GM18519 (cell line): ENCODE measurements at regions not wholly inside any gene's neighbourhood (a gene's known extent, or its start where the extent isn't known, plus 50 kb on each side); places are given as distances from the start of the nearest gene placed in this dataset.
"Not testable (repeated sequence)": the region's sequence is repeated elsewhere in the genome, so short reads cannot be mapped to it uniquely, and the experiment has no call there.

Source experiments
- ATAC-seq: cut with Tn5 transposase; IDR thresholded peaks from one replicate; pipeline ENCODE4 v1.9.1; 2021; ENCODE audit warnings: mild to moderate bottlenecking, moderate library complexity; ENCODE audit not compliant: unreplicated experiment, low FRiP score

GRCh38 chr12:78568321-78569020 lies 296.1 kb upstream of the SYT1 start:
- ATAC-seq, result no peak

- ATAC-seq, result no peak
Measured at GRCh38 chr12:78571953-78572352, 292.6 kb upstream of the SYT1 start.

DNA sequence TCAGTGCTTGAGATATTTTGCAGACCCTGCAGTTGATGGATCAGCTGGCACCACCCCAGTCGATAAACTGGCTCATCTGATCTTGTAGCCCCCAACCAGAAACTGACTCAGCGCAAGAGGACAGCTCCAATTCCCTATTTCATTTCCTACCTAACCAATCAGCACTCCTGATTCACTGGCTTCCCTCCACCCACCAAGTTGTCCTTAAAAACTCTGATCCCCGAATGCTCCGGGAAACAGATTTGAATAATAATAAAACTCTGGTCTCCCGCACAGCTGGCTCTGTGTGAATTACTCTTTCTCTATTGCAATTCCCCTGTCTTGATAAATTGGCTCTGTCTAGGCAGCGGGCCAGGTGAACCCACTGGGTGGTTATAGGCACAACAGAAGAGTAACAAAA lies 289.4 kb upstream of the SYT1 start:
- not testable (repeated sequence) for ATAC-seq

DNA sequence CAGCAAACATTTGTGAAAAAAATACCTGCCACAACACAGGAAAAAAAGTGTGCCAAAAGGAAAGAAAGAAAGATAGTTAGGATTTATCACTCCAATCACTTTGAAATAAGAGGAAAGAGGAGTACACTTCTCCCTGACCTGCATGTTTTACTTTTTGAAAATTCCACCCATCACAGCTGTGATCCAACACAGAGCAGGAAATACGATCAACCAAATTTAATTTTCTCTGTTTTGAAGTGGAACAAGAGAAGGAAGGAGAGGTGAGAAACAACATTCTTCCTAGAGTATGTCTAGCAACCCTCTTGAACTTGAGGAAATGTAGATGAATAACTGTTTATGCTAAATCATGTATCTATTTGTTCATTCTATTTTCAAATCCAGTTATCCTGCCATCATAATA lies 284.7 kb upstream of the SYT1 start:
- ATAC-seq, result no peak

DNA sequence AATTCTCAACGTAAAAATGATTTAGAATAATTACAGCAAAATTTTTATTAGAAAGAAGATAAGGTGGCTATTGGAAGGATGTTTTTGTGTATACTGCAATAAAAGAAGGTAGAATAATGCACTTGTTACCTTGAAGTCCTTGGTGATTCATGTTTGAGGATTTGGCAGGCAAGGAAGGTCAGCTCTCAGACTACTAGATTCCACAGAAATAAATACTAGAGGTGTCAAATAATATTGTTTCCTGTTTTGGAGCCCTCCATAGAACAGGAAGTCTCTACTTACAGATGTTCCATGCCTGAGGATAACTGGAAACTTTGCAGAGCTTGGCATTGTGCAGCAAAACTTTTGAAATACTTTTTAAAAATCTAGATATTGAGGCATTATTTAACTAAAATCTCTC lies 284.3 kb upstream of the SYT1 start:
- ATAC-seq, result no peak

GRCh38 chr12:78584695-78585094 lies 279.9 kb upstream of the SYT1 start:
- ATAC-seq, result no peak

GRCh38 chr12:78585132-78585531 lies 279.4 kb upstream of the SYT1 start:
- no peak for ATAC-seq

DNA sequence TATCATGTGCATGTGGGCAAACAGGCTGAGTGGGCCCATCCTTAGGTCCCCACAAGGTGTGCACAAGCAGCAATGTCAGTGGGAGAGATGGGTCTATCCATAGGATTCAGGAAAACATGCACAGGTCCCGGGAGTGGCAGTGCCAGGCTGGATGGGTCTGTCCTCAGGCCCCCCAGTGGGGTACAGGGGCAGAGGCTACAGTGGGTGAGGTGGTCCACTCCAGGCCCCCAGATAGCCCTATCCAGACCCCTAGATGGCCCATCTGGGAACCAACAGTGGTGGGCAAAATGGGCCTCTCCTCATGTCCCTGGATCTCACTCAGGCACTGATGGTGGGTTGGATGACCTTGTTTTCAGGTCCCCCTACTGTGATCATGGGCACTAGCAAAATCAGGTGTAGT lies 277.8 kb upstream of the SYT1 start:
- ATAC-seq, result no peak

GRCh38 chr12:78599366-78599765 lies 265.2 kb upstream of the SYT1 start:
- ATAC-seq, result no peak

DNA sequence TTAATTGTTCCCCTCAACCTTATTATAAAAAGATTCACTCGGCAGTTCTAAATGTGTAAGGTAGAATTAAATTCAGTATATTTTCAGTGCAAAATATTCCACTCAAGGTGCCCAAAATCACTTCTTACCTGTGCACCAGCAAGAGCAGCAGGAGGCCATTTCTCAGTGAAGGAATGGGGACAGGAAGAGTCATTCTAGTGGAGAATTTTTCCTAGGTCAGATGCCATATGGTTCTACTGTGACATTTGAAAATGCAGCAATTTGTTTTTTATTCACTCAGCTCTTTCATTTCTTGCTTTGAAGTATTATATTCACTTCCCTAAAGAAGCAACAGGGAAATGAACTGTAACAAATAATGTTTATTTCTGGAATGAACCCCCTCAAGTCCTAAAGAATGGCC lies 264.0 kb upstream of the SYT1 start:
- ATAC-seq, result no peak

DNA sequence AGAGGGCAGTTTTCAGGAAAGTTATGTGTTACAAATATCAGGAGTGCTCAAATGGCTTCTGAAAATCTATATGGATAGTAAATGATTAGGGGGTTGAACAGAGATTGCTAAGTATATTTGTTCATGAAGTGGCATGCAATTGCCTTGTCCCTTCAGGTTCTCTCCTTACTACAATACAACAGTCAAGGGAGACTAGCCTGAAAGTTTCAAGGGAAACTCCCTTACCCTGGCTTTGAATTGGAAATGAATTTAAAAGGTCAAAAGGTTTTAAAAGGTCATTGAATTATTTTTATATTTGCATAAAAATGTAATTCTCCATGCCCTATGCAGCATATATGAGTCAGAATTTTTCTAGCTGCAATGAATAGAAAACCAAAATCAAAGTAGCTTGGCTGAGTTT lies 253.1 kb upstream of the SYT1 start:
- no peak for ATAC-seq

- no peak for ATAC-seq
Measured at GRCh38 chr12:78612190-78612589, 252.4 kb upstream of the SYT1 start.

DNA sequence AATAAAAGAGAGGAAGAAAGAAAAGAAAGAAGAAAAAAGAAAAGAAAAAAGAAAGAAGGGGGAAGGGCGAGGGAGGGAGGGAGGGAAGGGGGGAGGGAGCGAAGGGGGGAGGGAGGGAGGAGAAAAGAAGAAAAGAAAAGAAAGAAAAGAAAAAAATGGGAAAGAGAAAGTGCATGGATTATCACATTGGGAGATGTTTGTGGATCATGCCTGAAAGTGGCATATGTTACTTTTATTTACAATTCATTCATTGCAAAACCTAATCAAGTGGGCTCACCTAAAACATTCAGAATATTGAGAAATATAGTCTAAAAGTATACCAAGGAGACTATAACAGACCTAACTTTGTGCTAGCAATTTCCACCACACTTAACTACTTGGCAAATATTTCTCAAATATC lies 246.9 kb upstream of the SYT1 start:
- no peak for ATAC-seq

DNA sequence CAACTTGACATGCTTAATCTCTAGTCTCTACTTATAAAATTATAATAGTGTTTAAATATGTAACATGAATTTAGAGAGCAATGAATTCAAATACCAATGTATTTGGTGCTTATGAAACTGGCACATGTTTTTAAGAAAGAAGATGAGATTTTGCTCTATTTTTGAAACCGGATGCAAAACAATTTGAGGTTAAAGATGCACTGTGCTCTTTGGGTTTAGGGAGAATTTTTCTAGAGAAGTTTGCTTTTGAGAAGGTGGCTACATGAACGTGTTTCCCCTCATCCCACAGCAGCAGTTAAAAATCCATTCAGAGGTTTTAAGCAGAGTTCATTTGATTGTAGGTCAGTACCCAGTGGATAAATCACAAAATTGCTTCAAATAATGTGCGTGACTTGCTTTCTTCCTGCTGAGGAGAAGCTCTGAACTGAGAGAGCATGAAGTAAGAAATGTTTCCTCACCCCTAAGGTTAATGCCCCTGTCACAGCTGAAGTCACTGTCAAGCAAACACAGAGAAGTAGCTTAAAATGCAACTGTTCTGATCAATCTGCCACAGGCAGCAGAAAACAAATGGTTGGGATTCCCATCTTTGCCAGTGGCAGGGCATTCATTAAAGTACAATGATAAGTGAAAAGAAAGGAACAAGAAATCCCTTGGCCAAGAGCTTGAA lies 241.9 kb upstream of the SYT1 start:
- ATAC-seq, result no peak

GRCh38 chr12:78628491-78629100 lies 236.0 kb upstream of the SYT1 start:
- no peak for ATAC-seq

DNA sequence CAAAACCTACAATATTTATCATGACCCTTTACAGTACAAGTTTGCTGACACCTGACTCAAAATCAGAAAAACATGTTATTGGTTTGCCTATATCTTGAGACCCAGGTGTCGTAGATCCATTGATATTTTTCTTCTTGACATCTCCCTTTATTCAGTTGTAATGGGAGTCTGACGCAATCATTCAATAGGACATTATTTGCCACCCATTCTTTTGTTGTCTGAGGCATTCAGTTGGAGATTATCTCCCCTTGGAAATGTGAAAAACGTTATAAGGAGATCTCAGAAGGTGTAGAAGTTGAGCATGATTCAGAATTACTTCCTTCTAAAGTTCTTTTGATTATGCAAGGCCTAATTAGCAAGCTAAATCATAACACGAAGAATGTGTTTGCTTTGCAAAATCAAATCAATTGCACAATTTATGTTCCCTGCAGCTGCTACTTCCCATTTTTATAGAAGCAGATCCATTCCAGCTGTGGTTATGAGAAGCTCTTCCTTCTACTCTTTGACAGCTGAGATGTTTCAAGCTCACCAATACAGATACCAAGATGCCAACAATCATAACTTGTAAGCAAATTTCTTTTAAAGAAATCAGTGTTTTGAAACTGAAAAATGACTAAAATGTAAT lies 228.2 kb upstream of the SYT1 start:
- no peak for ATAC-seq

DNA sequence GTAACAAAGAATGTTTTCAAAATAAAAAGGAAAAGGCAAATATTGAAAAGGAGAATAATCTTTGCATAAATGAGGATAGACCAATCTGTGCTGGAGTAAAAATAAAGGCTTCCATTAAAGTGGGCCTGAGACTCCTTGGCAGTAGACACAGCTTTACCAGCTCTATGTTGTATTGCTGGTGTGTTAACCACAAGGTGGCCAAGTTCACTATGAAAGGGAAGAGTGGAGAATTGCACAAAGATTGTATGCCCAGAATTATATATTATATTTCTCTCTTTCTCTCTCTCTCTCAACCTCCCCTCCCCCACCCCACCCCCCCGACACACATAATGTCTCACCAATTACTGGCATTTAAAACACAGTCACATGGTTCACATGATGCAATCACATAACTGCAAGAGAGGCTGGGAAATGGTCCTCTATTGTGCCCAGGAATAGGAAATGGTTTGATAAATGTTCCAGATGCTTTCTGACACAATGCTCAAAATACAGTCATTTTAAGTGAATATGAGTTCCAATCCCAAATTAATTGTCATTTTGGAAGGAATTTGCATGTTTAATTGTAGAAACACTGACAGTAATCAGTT lies 222.6 kb upstream of the SYT1 start:
- ATAC-seq, result no peak

DNA sequence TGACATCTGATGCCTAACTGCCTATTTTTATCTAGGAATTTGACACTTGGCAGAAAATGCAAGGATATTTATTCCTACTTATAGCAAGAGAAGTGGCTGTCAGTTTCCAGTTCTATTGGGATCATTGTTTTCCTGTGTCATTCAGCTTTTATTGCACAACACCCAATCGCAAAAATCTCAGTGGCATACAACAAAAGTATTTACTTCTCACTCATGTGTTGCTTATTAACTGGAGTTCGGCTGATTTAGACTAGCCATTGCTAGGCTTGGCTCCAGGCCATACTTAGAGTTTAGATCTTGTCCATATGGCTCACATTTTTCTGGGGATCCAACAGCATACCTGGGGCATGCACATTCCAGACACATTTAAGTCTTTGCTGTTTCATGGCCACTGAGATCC lies 218.6 kb upstream of the SYT1 start:
- no peak for ATAC-seq

DNA sequence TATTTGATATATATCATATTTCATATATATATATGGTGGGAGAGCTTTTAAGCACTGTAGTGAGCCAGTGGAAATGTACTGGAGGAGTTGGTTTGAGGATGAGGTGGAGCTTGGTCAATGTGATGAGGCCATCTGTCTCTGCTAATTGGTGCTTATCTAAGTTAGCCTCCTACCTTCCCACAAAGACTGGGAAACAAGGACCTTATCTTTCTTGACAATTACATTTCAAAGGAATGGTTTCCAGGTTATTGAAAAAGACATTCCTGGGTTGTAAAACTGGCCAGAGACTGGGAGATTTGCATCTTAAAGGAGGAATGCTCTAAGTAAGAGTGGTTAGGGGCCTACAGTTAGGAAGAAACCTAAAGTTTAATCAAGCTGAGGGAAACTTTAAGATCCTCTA lies 212.8 kb upstream of the SYT1 start:
- no peak for ATAC-seq

GRCh38 chr12:78666584-78666983 lies 198.0 kb upstream of the SYT1 start:
- ATAC-seq, result no peak

DNA sequence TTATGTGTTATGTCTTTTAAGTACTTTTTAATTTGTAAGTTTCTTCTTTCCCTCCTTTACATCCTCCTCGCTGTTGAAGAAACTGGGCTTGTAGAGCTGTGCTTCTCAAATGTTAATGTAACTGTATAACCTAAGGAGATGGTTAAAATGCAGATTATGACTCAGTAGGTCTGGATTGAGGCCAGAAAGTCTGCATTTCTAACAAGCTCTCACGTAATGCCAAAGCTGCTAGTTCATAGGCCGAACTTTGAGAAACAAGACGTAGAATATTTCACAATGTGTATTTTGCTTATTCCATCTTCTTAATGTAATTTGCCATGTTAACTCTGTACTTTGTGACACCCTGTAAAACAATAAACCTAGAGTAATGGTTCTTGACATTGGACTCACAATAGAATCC lies 193.3 kb upstream of the SYT1 start:
- no peak for ATAC-seq
